Heart left ventricle (tissue), 16 donors: ENCODE measurements at regions not wholly inside any gene's neighbourhood (a gene's known extent, or its start where the extent isn't known, plus 50 kb on each side); places are given as distances from the start of the nearest gene placed in this dataset.

ENCODE experiments used
- ATAC-seq, 4 donors: fragments of 200-7000 bp; cut with Tn5 transposase; one replicate each; pipeline ENCODE4 v1.9.1; 2020 to 2022; ENCODE audit warnings: moderate library complexity in 4 of 4, mild to moderate bottlenecking in 3 of 4, moderate number of reproducible peaks in 1 of 4
- DNase-seq, 5 donors: peaks; one replicate each; pipeline ENCODE4 v3.0.0-alpha.2; 2020
- H3K27ac ChIP-seq, 12 donors: fragments of 200-600 bp; sonication (generic) in 4 of 12; one replicate each; pipeline versions ENCODE4 v1.5.0 to v1.8.0; 2016 to 2022; ENCODE audit warnings: mild to moderate bottlenecking in 2 of 12
- H3K27me3 ChIP-seq, 9 donors: fragments of 200-600 bp; sonication (generic) in 2 of 9; one replicate each; pipeline versions ENCODE4 v1.5.1 to v1.8.0; 2016 to 2022; ENCODE audit warnings: mild to moderate bottlenecking in 3 of 9
- H3K36me3 ChIP-seq, 9 donors: fragments of 200-600 bp; sonication (generic) in 2 of 9; one replicate each; pipeline versions ENCODE4 v1.5.0 to v1.8.0; 2018 to 2022; ENCODE audit warnings: mild to moderate bottlenecking in 2 of 9
- H3K4me1 ChIP-seq, 12 donors: fragments of 200-600 bp; sonication (generic) in 4 of 12; one replicate each; pipeline versions ENCODE4 v1.5.0 to v1.8.0; 2016 to 2022; ENCODE audit warnings: mild to moderate bottlenecking in 3 of 12
- H3K4me3 ChIP-seq, 12 donors: fragments of 200-600 bp; sonication (generic) in 4 of 12; one replicate each; pipeline versions ENCODE4 v1.5.0 to v1.8.0; 2017 to 2022; ENCODE audit warnings: mild to moderate bottlenecking in 9 of 12, moderate library complexity in 4 of 12
- H3K9me3 ChIP-seq, 12 donors: fragments of 200-600 bp; sonication (generic) in 4 of 12; one replicate each; pipeline versions ENCODE4 v1.5.0 to v1.8.0; 2016 to 2022; ENCODE audit warnings: mild to moderate bottlenecking in 1 of 12
- CTCF ChIP-seq, 12 donors: fragments of 200-600 bp; sonication (generic) in 4 of 12; IDR thresholded peaks; one replicate each; pipeline versions ENCODE4 v1.5.0 to v1.8.0; 2018 to 2022; ENCODE audit warnings: antibody characterized with exemption in 12 of 12, mild to moderate bottlenecking in 5 of 12
- POLR2A ChIP-seq, 2 donors: fragments of 450-650 bp; IDR thresholded peaks; one replicate each; pipeline ENCODE4 v1.6.1; 2017; ENCODE audit warnings: antibody characterized with exemption in 2 of 2, mild to moderate bottlenecking in 2 of 2, moderate library complexity in 2 of 2
- WGBS, 4 donors: extraction: QIAGEN DNeasy Blood & Tissue Kit in 2 of 4; methylation state at CpG; one replicate each; pipeline versions ENCODE4 v1.1.5 to v1.1.7; 2013 to 2018; 5-methylcytosine and 5-hydroxymethylcytosine counted together
- intact Hi-C, 10 donors: fragments of 100-400 bp; cut with DNase I; formaldehyde crosslinking; loops; one replicate each; pipeline versions ENCODE4 v1.11.1 to v1.14.2; 2022
- donor health status: ischemic (EF 13 %, LVEDD 7.1; RV severe dilation, severe dysfunction).
- donor health status: healthy with polysubstance abuse.
- donor health status: DM: no; HTN: yes; CAD: no.
- donor health status: DM: no; HTN: no; CAD: no.
- donor health status: ischemic (EF 25% LVEDD 6.9; RV normal size, moderate dysfunction).
- donor health status: ischemic (EF 25% LVEDD 5.7; RV mildly dilated, moderate dysfunction).
- donor health status: healthy.
- donor health status: DM: yes; HTN: yes; CAD: no.
- donor health status: ischemic (EF 35%, LVEDD 5.7; RV mildly dilated, moderate dysfunction).
- donor health status: nonischemic (EF 11% LVEDD 7.7; RV severe dilation, severe dysfunction).
- donor health status: DM: yes; HTN: yes; CAD: no.
- donor health status: PGD.
- donor health status: ischemic (EF 29% LVEDD 5.4; RV normal size, mild dysfunction).
- donor health status: nonischemic (EF 23%, LVEDD 6.1; RV moderate dilation, normal function).

- WGBS, 4 donors, result 78 to 88% (median 86%) methylated on average over 8 of the region's 8 CpGs
- Histone ChIP-seq H3K9me3 (peaks cover 0 to 6% (median 0%) of the 10 kb centered on the region in 12 donors), H3K4me3 (no peak overlapping the region), H3K4me1 (peaks cover 0 to 4% (median 0%) of the 10 kb centered on the region in 12 donors), H3K27ac (no peak overlapping the region), H3K27me3 (no peaks in the 10 kb centered on the region), H3K36me3 (no peaks in the 10 kb centered on the region)
- intact Hi-C loops, result no loop called here
- DNase-seq, result no peak
- ATAC-seq, result no peak
- no peak for TF ChIP-seq POLR2A (IDR thresholded peaks at IDR 0.05)
Measured at GRCh38 chr9:89252651-89253267, 58.2 kb upstream of the CKS2 start.

DNA sequence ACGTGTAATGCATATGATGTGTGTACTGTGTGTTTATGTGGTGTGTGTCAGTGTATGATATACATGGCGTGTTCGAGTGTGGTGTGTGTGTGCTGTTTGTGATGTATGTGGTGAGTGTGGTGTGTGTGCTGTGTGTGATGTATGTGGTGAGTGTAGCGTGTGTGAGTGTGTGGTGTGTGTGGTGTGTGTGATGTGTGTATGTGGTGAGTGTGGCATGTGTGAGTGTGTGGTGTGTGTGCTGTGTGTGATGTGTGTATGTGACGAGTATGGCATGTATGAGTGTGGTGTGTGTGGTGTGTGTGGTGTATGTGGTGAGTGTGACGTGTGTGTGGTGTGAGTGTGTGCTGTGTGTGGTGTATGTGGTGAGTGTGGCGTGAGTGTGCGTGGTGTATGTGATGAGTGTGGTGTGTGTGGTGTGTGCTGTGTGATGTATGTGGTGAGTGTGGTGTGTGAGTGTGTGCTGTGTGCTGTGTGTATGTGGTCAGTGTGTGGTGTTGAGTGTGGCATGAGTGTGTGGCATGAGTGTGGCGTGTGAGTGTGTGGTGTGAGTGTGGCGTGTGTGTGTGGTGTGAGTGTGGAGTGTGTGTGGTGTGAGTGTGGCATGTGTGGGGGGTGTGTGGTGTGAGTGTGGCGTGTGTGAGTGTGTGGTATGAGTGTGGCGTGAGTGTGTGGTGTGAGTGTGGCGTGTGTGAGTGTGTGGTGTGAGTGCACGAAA lies 56.8 kb upstream of the CKS2 start:
- peaks cover 0 to 12% (median 0%) of the 10 kb centered on the region in 12 donors for H3K9me3 ChIP-seq
- TF ChIP-seq POLR2A (IDR thresholded peaks at IDR 0.05), result no peak
- TF ChIP-seq CTCF (IDR thresholded peaks at IDR 0.05), result no peak
- no peak overlapping the region for H3K4me3 ChIP-seq
- H3K36me3 ChIP-seq, result no peaks in the 10 kb centered on the region
- no peaks in the 10 kb centered on the region for H3K27me3 ChIP-seq
- intact Hi-C loops, result no loop called here
- DNase-seq, result no peak
- no peak overlapping the region for H3K27ac ChIP-seq
- ATAC-seq, result no peak
- H3K4me1 ChIP-seq, result no peaks in the 10 kb centered on the region
- 86 to 91% (median 90%) methylated on average over 14 of the region's 14 CpGs for WGBS, 4 donors

GRCh38 chr9:89254773-89255125 lies 56.2 kb upstream of the CKS2 start:
- Histone ChIP-seq H3K27me3 (no peaks in the 10 kb centered on the region), H3K4me1 (no peaks in the 10 kb centered on the region), H3K4me3 (no peak overlapping the region), H3K9me3 (peaks cover 0 to 12% (median 0%) of the 10 kb centered on the region in 12 donors), H3K27ac (no peak overlapping the region), H3K36me3 (no peaks in the 10 kb centered on the region)
- DNase-seq (no peak), ATAC-seq (no peak)
- intact Hi-C loops, result no loop called here
- 69 to 82% (median 75%) methylated on average over 8 of the region's 8 CpGs for WGBS, 4 donors
- TF ChIP-seq CTCF (IDR thresholded peaks at IDR 0.05), result no peak
- no peak for TF ChIP-seq POLR2A (IDR thresholded peaks at IDR 0.05)

DNA sequence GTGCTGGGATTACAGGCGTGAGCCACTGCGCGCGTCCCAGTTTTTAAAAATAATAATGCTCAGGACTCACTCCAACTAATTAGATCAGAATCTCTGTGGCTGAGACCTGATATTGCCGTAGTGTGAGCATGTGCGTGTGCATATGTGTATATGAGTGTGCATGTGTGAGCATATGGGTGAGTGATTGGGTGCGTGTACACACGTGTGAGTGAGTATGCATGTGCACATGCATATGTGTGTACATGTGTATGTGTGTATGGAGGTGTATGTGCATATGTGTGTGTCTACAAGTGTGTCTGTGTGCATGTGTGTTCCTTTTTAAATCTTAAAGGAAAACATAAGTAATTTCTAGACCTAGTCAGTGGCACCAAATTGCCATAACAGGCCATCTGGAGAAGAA lies 54.8 kb upstream of the CKS2 start:
- Histone ChIP-seq H3K9me3 (peaks cover 0 to 12% (median 0%) of the 10 kb centered on the region in 12 donors), H3K36me3 (no peaks in the 10 kb centered on the region), H3K4me3 (no peak overlapping the region), H3K4me1 (no peaks in the 10 kb centered on the region), H3K27me3 (no peaks in the 10 kb centered on the region), H3K27ac (no peak overlapping the region)
- DNase-seq (no peak), ATAC-seq (no peak)
- WGBS, 4 donors, result 96 to 99% (median 97%) methylated on average over 8 of the region's 8 CpGs
- intact Hi-C loops, result no loop called here
- TF ChIP-seq POLR2A (IDR thresholded peaks at IDR 0.05) (no peak), CTCF (IDR thresholded peaks at IDR 0.05) (no peak)
